Ovary (tissue), 3 donors: ENCODE measurements at regions not wholly inside any gene's neighbourhood (a gene's known extent, or its start where the extent isn't known, plus 50 kb on each side); places are given as distances from the start of the nearest gene placed in this dataset.

Source experiments
- CTCF ChIP-seq, 3 donors: fragments of 450-650 bp in 2 of 3; fragments of 200-600 bp in 1 of 3; IDR thresholded peaks; one replicate each; pipeline versions ENCODE4 v1.5.1 to v1.8.0; 2016 to 2022; ENCODE audit warnings: antibody characterized with exemption in 3 of 3, mild to moderate bottlenecking in 1 of 3
- POLR2A ChIP-seq: fragments of 450-650 bp; IDR thresholded peaks from one replicate; pipeline ENCODE4 v1.6.1; 2017; ENCODE audit warnings: antibody characterized with exemption, mild to moderate bottlenecking, moderate library complexity
- donor health status: DM: no; HTN: no; CAD: no.

GRCh38 chr4:22190855-22191254, 242.3 kb upstream of the KCNIP4 start:
- TF ChIP-seq CTCF (IDR thresholded peaks at IDR 0.05), result no peak
- TF ChIP-seq POLR2A, result no peak
